Activated naive CD4-positive, alpha-beta T cell treated with anti-CD3 and anti-CD28 coated beads, Interleukin-2, amount 10 ng/mL, durations not matched to agents 7 days and 5 days (primary cell): ENCODE measurements at regions not wholly inside any gene's neighbourhood (a gene's known extent, or its start where the extent isn't known, plus 50 kb on each side); places are given as distances from the start of the nearest gene placed in this dataset.

Experiments used
- CTCF ChIA-PET: fragments of 350-600 bp; sonication (Branson Sonifier 250); formaldehyde crosslinking; loops from one replicate; lab custom pipeline; 2021; ENCODE audit warnings: antibody characterized with exemption; lab: Charles Lee
- DNase-seq: peaks from one replicate; pipeline ENCODE4 v3.0.0-alpha.2; 2020
- H3K27ac Mint-ChIP-seq: one replicate; pipeline ENCODE4 v1.8.0; 2021; ENCODE audit warnings: mild to moderate bottlenecking, moderate library complexity, mixed read lengths
- H3K27me3 Mint-ChIP-seq: one replicate; pipeline ENCODE4 v1.8.0; 2021; ENCODE audit warnings: mild to moderate bottlenecking, mixed read lengths
- H3K36me3 Mint-ChIP-seq: one replicate; pipeline ENCODE4 v1.8.0; 2021; ENCODE audit warnings: mixed read lengths
- H3K4me1 Mint-ChIP-seq: one replicate; pipeline ENCODE4 v1.8.0; 2021; ENCODE audit warnings: mixed read lengths
- H3K4me3 Mint-ChIP-seq: one replicate; pipeline ENCODE4 v1.8.0; 2021; ENCODE audit warnings: mild to moderate bottlenecking, moderate library complexity, mixed read lengths
- H3K9me3 Mint-ChIP-seq: one replicate; pipeline ENCODE4 v1.8.0; 2021; ENCODE audit warnings: mixed read lengths

- no peaks in the 10 kb centered on the region for H3K9me3 Mint-ChIP-seq
- DNase-seq, result no peak
- CTCF ChIA-PET, result no interaction called here
- no peaks in the 10 kb centered on the region for H3K4me1 Mint-ChIP-seq
- H3K27ac Mint-ChIP-seq, result no peak overlapping the region
- no peak overlapping the region for H3K4me3 Mint-ChIP-seq
- no peaks in the 10 kb centered on the region for H3K27me3 Mint-ChIP-seq
- no peaks in the 10 kb centered on the region for H3K36me3 Mint-ChIP-seq
Measured at GRCh38 chr18:78661316-78661715, 318.3 kb upstream of the SALL3 start.

- no peaks in the 10 kb centered on the region for H3K27me3 Mint-ChIP-seq
- no peak for DNase-seq
- no peak overlapping the region for H3K27ac Mint-ChIP-seq
- H3K4me3 Mint-ChIP-seq, result no peak overlapping the region
- CTCF ChIA-PET, result no interaction called here
- no peaks in the 10 kb centered on the region for H3K36me3 Mint-ChIP-seq
- no peaks in the 10 kb centered on the region for H3K4me1 Mint-ChIP-seq
- no peaks in the 10 kb centered on the region for H3K9me3 Mint-ChIP-seq
Measured at GRCh38 chr18:78662879-78663278, 316.7 kb upstream of the SALL3 start.

DNA sequence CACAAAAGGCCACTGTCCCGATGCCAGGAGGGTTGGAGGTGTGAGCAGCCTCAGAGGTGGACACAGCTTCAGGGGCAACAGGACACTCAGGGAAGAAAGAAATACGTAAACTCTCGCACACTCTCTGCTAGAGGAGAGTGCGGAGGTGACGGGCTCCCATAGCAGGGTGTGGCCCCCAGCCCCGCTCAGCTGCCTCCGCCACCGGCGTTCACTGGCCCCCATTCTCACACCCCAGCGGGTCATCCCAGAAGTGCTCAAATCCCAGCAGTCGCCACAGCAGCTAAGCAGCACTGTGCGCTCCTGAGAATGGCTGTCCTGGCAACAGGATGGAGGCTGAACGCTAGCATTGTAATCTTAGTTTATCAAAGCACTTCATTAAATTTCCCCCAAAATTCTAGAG lies 315.6 kb upstream of the SALL3 start:
- no peak for DNase-seq
- Mint-ChIP-seq H3K4me1 (no peaks in the 10 kb centered on the region), H3K27me3 (no peaks in the 10 kb centered on the region), H3K36me3 (no peaks in the 10 kb centered on the region), H3K4me3 (no peak overlapping the region), H3K9me3 (no peaks in the 10 kb centered on the region), H3K27ac (no peak overlapping the region)
- CTCF ChIA-PET, result no interaction called here

DNA sequence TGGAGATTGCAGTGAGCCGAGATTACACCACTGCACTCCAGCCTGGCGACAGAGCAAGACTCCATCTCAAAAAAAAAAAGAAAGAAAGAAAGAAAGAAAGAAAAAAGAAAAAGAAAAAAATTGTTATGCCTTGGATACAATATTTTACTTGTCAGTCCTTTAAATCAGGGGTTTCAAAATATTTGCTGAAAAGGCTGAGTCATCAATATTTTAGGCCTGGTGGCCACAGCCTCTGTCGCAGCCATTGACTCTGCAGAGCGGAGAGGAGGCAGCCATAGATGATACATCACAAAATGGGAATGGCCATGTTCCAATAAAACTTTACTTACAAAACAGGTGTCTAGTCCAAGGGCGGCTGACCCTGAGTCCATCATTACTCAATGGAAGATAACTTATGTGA lies 314.8 kb upstream of the SALL3 start:
- CTCF ChIA-PET, result no interaction called here
- H3K27me3 Mint-ChIP-seq, result no peaks in the 10 kb centered on the region
- H3K27ac Mint-ChIP-seq, result no peak overlapping the region
- no peaks in the 10 kb centered on the region for H3K4me1 Mint-ChIP-seq
- no peaks in the 10 kb centered on the region for H3K9me3 Mint-ChIP-seq
- H3K36me3 Mint-ChIP-seq, result no peaks in the 10 kb centered on the region
- no peak for DNase-seq
- H3K4me3 Mint-ChIP-seq, result no peak overlapping the region

DNA sequence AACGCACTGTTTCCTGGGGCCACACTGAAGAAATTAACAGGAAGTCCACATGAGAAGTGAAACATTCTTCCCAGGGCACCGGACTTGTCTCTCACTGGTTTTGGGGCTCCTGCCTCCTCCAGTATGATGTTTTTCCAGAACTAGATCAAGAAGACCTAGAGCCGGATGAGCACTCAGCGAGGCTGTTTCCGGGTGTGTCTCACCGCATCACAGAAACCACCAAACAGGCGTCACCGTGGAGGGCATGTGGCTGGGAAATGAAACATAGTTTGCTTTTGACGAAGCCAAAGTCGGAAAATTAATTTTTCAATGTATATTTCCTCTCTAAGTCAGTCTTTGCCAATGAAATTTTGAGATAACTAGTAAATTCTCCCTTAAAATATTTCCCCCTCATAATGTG lies 314.0 kb upstream of the SALL3 start:
- H3K4me1 Mint-ChIP-seq, result no peaks in the 10 kb centered on the region
- DNase-seq, result no peak
- no peak overlapping the region for H3K27ac Mint-ChIP-seq
- no peaks in the 10 kb centered on the region for H3K36me3 Mint-ChIP-seq
- CTCF ChIA-PET, result no interaction called here
- no peaks in the 10 kb centered on the region for H3K9me3 Mint-ChIP-seq
- H3K27me3 Mint-ChIP-seq, result no peaks in the 10 kb centered on the region
- no peak overlapping the region for H3K4me3 Mint-ChIP-seq

DNA sequence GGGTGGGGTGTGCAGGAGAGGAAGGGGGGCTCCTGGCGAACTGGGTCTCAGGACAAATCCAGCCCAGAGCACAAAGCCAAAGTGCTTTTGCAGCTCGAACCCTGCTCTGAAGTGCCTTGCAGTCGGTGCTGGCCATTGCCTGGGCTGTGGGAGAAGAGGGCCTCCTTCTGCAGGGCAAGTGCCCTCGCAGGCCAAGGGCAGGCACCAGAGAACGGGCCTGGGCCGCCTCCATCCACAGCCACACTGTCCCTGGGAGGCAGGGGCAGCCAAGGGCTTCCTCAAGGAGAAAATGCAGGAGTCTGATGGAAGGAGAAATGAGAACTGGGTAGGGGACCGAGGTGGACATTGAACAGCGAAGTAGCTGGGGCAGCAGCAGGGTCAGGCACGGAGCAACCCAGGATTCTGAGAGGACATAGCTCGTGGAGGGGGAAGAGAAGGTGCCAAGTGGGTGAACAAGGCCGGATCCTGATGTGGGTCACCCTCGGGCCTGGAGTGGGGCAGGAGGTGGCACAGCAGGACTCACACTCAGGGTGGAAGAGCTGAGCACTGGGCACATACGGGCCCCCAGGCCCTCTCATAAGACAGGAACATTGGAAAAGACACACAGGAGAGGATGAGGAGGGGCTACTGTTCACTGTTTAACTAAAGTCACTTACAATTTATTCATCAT lies 312.8 kb upstream of the SALL3 start:
- no peak for DNase-seq
- no peak overlapping the region for H3K27ac Mint-ChIP-seq
- no peaks in the 10 kb centered on the region for H3K9me3 Mint-ChIP-seq
- no peaks in the 10 kb centered on the region for H3K27me3 Mint-ChIP-seq
- CTCF ChIA-PET, result no interaction called here
- H3K36me3 Mint-ChIP-seq, result no peaks in the 10 kb centered on the region
- no peaks in the 10 kb centered on the region for H3K4me1 Mint-ChIP-seq
- H3K4me3 Mint-ChIP-seq, result no peak overlapping the region

GRCh38 chr18:78670778-78671391 lies 308.7 kb upstream of the SALL3 start:
- CTCF ChIA-PET, result no interaction called here
- H3K4me1 Mint-ChIP-seq, result no peaks in the 10 kb centered on the region
- no peak for DNase-seq
- H3K9me3 Mint-ChIP-seq, result no peaks in the 10 kb centered on the region
- no peak overlapping the region for H3K27ac Mint-ChIP-seq
- H3K4me3 Mint-ChIP-seq, result no peak overlapping the region
- H3K36me3 Mint-ChIP-seq, result no peaks in the 10 kb centered on the region
- H3K27me3 Mint-ChIP-seq, result no peaks in the 10 kb centered on the region

DNA sequence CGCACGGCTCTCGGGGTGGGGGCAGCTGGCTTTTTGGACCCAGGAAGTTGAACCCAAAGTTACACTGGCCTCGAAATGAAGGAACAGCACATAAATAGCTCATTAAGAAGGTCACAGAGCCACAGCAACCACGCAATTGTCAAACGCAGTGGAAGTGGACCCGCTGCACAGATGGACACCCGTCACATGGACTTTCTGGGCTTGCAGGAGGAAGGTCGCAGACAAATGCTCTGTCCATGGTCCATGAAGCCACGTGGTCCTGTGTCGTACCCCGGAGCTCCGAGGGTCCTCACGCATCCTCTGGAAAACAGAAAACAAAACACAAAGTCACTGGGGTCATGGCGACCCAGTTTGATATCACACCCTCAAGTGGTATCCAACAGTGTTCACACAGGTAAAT lies 308.1 kb upstream of the SALL3 start:
- no peaks in the 10 kb centered on the region for H3K27me3 Mint-ChIP-seq
- no peak overlapping the region for H3K4me3 Mint-ChIP-seq
- CTCF ChIA-PET, result no interaction called here
- DNase-seq, result no peak
- no peak overlapping the region for H3K27ac Mint-ChIP-seq
- H3K9me3 Mint-ChIP-seq, result peaks cover 3% of the 10 kb centered on the region
- H3K36me3 Mint-ChIP-seq, result no peaks in the 10 kb centered on the region
- no peaks in the 10 kb centered on the region for H3K4me1 Mint-ChIP-seq

GRCh38 chr18:78672862-78673446 lies 306.7 kb upstream of the SALL3 start:
- H3K4me3 Mint-ChIP-seq, result no peak overlapping the region
- H3K27ac Mint-ChIP-seq, result no peak overlapping the region
- peaks cover 3% of the 10 kb centered on the region for H3K9me3 Mint-ChIP-seq
- CTCF ChIA-PET, result no interaction called here
- H3K4me1 Mint-ChIP-seq, result no peaks in the 10 kb centered on the region
- H3K27me3 Mint-ChIP-seq, result no peaks in the 10 kb centered on the region
- no peak for DNase-seq
- no peaks in the 10 kb centered on the region for H3K36me3 Mint-ChIP-seq

- H3K4me1 Mint-ChIP-seq, result no peaks in the 10 kb centered on the region
- H3K27me3 Mint-ChIP-seq, result no peaks in the 10 kb centered on the region
- no peak overlapping the region for H3K27ac Mint-ChIP-seq
- peaks cover 3% of the 10 kb centered on the region for H3K9me3 Mint-ChIP-seq
- DNase-seq, result no peak
- CTCF ChIA-PET, result no interaction called here
- H3K36me3 Mint-ChIP-seq, result no peaks in the 10 kb centered on the region
- no peak overlapping the region for H3K4me3 Mint-ChIP-seq
Measured at GRCh38 chr18:78673516-78674321, 305.9 kb upstream of the SALL3 start.

GRCh38 chr18:78675231-78675630 lies 304.4 kb upstream of the SALL3 start:
- no peak overlapping the region for H3K4me3 Mint-ChIP-seq
- H3K9me3 Mint-ChIP-seq, result peaks cover 3% of the 10 kb centered on the region
- no peak overlapping the region for H3K27ac Mint-ChIP-seq
- H3K36me3 Mint-ChIP-seq, result no peaks in the 10 kb centered on the region
- CTCF ChIA-PET, result no interaction called here
- DNase-seq, result no peak
- no peaks in the 10 kb centered on the region for H3K4me1 Mint-ChIP-seq
- no peaks in the 10 kb centered on the region for H3K27me3 Mint-ChIP-seq

- Mint-ChIP-seq H3K27me3 (no peaks in the 10 kb centered on the region), H3K36me3 (no peaks in the 10 kb centered on the region)
- CTCF ChIA-PET, result no interaction called here
Measured at GRCh38 chr18:78676622-78677482, 302.8 kb upstream of the SALL3 start.

DNA sequence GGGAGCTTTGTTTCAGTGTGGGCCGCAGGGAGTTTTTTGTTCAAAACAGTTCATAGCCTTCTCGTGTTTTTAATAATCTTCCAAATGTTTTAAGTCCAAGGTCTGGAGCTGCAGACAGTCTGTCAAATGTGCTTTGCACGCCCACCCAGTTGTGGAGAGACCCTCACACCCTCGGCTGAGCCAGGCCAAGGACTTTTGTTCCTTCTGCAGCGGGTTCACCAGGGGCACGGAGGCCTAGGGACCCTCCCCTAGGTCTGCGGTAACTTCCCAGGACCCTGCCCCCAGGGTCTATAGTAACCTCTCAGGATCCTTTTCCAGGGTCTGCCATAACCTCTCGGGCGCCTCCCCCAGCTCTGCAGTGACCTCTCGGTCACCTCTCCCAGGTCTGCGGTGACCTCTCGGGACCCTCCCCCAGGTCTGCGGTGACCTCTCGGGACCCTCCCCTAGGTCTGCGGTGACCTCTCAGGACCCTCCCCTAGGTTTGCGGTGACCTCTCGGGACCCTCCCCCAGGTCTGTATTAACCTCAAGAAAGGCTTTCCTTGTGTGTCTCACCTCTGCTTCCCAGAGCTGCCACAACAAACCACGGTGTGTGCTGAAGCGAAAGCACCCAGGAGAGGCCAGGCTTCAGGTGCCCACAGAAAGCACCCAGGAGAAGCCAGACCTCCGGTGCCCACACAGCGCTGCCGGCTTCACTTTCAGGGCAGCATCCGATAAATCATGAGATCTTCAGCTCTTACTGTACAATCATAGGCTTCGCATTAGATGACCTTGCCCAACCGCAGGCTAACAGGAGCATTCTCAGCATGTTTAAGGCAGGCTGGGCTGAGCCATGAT lies 301.9 kb upstream of the SALL3 start:
- H3K27me3 Mint-ChIP-seq, result no peaks in the 10 kb centered on the region
- H3K9me3 Mint-ChIP-seq, result peaks cover 3% of the 10 kb centered on the region
- no peak overlapping the region for H3K27ac Mint-ChIP-seq
- no peak for DNase-seq
- no peak overlapping the region for H3K4me3 Mint-ChIP-seq
- no peaks in the 10 kb centered on the region for H3K36me3 Mint-ChIP-seq
- H3K4me1 Mint-ChIP-seq, result no peaks in the 10 kb centered on the region
- CTCF ChIA-PET, result no interaction called here

More at GRCh38 chr18:78676622-78677482, 302.8 kb upstream of the SALL3 start:
- Mint-ChIP-seq H3K4me3 (no peak overlapping the region), H3K9me3 (peaks cover 3% of the 10 kb centered on the region), H3K4me1 (no peaks in the 10 kb centered on the region), H3K27ac (no peak overlapping the region)
- no peak for DNase-seq
